ENCODE measurements at regions not wholly inside any gene's neighbourhood (a gene's known extent, or its start where the extent isn't known, plus 50 kb on each side); places are given as distances from the start of the nearest gene placed in this dataset.

DNA sequence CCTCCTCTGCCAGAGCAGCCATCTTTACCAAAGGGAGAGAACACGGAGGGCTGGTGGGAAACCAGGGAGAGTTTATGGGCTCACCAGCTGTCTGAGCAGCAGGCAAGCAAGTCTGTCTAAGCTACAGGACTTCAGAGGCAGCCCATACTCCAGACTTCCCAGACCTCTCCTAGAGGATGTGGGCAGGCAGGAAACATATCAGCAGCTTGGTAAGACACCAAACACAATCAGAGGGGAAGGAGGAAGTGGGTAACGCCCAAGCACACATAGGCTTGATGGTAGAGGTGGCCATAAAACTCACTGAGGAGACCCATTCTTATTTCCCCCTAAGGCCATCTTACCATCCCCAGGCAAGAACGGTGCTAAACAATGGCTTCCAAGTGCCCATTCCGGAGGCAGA, 143.1 kb upstream of the ARID1B start:
- Mint-ChIP-seq H3K27me3 (no peaks in the 10 kb centered on the region), H3K36me3 (no peaks in the 10 kb centered on the region), H3K4me1 (peaks cover 40 to 57% (median 49%) of the 10 kb centered on the region in 3 donors), H3K4me3 (peak overlapping the region in 6 of 8 donors; percentile 52 to 78 (median 68)), H3K27ac (peak overlapping the region in 5 of 6 donors; percentile 13 to 84 (median 62)), H3K9me3 (peaks cover 0 to 2% (median 0%) of the 10 kb centered on the region in 7 donors)
- no peak for DNase-seq
- peak in 1 of 2 donors; percentile 27 for ATAC-seq (ENCODE audit: low read depth in 2 of 2)

DNA sequence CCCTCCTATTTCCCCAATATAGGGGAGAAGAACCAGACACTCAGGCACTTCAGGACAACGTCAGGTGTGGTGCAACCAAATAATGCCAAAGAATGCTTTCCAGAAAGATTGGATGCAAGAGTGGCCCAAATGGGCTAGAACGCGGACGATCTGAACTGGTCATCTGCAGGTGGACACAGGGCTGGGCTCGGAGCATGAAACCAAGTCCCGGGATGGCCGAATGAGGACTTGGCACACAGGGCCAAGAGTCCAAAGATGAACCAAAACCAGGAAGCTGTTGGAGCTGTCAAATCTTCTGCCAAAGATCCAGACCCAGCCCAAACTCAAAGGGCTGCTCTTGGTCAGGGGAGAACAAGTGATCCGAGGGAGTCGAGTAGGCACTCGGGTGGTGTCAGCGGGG, 143.9 kb upstream of the ARID1B start:
- Mint-ChIP-seq H3K27ac (peak overlapping the region in 2 of 6 donors; percentile 18 to 24), H3K27me3 (no peaks in the 10 kb centered on the region), H3K4me3 (peak overlapping the region in 3 of 8 donors; percentile 62 to 76 (median 65)), H3K36me3 (no peaks in the 10 kb centered on the region), H3K9me3 (no peaks in the 10 kb centered on the region), H3K4me1 (peaks cover 37 to 53% (median 49%) of the 10 kb centered on the region in 3 donors)
- ATAC-seq (ENCODE audit: low read depth in 2 of 2) (no peak), DNase-seq (no peak)

DNA sequence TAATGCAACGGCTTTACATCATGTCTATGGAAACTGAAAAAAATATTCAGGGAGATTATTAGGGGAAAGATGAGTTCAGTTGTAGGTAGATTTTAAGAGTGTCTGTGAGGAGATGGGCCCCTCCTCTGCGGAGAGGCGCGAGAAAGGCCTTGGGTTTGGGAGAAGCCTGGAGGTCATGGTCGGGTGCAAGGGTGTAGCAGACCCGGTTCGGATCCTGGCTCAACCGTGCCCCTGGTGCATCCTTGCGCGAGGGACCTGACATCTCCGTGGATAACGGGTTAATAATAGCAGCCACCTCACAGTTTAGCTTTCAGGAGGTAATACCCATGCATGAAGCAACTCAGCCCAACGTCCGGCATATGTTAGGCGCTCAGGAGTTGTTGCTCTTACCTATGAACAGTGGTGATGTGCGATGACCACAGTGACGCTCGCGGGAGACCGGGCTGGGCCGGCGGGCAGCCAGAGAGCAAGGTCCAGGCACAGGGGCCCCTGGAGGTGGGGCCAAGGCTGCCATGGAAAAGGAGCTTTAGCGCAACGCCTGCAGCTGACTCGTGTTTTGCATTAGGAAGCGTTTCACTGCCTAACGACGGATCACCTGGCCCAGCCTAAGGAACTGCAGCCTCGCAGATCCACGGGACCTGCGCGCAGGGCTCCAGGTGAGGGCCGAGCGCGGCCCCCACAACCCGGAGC, 146.4 kb upstream of the ARID1B start:
- Mint-ChIP-seq H3K27ac (no peak overlapping the region), H3K9me3 (peaks cover 0 to 1% (median 0%) of the 10 kb centered on the region in 7 donors), H3K27me3 (no peaks in the 10 kb centered on the region), H3K4me1 (peaks cover 24 to 28% (median 27%) of the 10 kb centered on the region in 3 donors), H3K4me3 (no peak overlapping the region), H3K36me3 (no peaks in the 10 kb centered on the region)
- DNase-seq = no peak
- no peak for ATAC-seq (ENCODE audit: low read depth in 2 of 2)

DNA sequence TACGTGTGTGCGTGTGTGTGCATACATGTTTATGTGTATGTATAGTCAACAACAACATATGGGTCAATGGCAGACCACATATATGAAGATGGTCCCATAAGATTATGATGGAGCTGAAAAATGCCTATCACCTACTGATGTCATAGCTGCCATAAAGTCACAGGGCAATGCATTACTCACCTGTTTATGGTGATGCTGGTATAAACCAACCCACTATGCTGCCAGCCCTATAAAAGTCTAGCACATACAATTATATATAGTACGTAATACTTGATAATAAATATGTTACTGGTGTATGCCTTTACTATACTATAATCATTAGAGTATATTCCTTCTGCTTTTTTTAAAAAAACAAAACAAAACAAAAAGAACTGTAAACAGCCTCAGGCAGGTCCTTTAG, 148.4 kb upstream of the ARID1B start:
- no peak for DNase-seq
- Mint-ChIP-seq H3K27ac (no peak overlapping the region), H3K9me3 (peaks cover 0 to 1% (median 0%) of the 10 kb centered on the region in 7 donors), H3K4me3 (no peak overlapping the region), H3K4me1 (peaks cover 6 to 9% (median 8%) of the 10 kb centered on the region in 3 donors), H3K36me3 (no peaks in the 10 kb centered on the region), H3K27me3 (no peaks in the 10 kb centered on the region)
- no peak for ATAC-seq (ENCODE audit: low read depth in 2 of 2)

DNA sequence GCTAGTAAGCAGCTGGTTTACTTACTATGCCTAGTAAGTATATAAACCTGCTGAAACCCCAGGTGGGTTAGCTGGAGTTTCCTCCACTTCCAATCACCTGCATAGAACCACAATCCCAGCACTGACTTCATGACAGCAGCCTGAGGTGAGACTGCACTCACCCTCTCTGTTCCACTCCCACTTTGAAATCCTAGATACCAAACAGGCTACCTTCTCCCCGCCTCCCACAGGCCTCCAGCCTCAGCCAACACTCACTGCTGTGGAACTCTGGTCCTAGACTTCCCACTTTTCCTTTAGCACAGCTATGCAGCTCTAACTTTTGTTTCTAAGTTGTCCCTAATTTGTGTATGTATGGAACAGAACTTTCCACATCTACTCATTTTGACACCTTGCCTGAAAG, 149.7 kb upstream of the ARID1B start:
- no peaks in the 10 kb centered on the region for H3K27me3 Mint-ChIP-seq
- H3K36me3 Mint-ChIP-seq = no peaks in the 10 kb centered on the region
- peaks cover 0 to 1% (median 0%) of the 10 kb centered on the region in 7 donors for H3K9me3 Mint-ChIP-seq
- no peak for DNase-seq
- H3K4me1 Mint-ChIP-seq = no peaks in the 10 kb centered on the region
- no peak overlapping the region for H3K27ac Mint-ChIP-seq
- no peak overlapping the region for H3K4me3 Mint-ChIP-seq
- no peak for ATAC-seq (ENCODE audit: low read depth in 2 of 2)

DNA sequence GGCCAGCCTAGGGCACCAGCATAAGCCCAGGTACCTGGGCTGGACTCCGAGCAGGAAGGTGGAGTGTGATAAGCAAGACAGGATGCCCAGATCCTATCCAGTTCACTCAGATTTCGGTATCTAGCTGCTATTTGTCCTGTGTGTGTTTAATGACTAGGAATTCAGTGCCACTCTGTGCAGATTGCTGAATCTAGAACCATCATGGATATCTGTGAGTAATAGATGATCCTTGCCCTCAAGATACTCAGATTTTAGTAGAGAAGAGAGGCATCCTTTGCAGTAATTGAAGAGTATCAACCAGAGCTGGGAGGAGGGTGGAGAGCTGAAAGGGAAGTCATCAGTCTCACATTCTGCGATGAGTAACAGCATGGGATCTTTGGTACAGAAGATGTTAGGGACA, 155.0 kb upstream of the ARID1B start:
- Mint-ChIP-seq H3K4me3 (no peak overlapping the region), H3K27me3 (peaks cover 0 to 5% (median 0%) of the 10 kb centered on the region in 3 donors), H3K4me1 (peaks cover 13 to 24% (median 19%) of the 10 kb centered on the region in 3 donors), H3K9me3 (peaks cover 0 to 4% (median 0%) of the 10 kb centered on the region in 7 donors), H3K36me3 (no peaks in the 10 kb centered on the region), H3K27ac (peak overlapping the region in 1 of 6 donors; percentile 4)
- no peak for DNase-seq
- no peak for ATAC-seq (ENCODE audit: low read depth in 2 of 2)

DNA sequence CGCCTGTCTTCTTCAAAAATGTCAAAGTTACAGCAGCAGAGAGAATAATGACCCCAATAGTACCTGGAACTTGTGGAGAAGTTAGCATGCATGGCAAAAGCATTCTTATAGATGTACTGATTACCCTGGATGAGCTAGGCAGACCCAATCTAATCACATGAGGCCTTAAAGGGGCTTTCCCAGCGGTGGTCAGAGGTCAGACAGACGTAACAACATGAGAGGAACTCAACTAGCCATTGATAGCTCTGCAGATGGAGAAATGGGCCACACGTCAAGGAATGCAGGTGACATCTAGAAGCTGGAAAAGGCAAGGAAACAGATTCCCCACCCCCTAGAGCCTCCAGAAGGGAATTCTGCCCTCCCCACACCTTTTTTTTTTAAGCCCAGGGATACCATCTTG, 156.8 kb upstream of the ARID1B start:
- ATAC-seq (ENCODE audit: low read depth in 2 of 2) (peak in 1 of 2 donors; percentile 42), DNase-seq (no peak)
- Mint-ChIP-seq H3K36me3 (no peaks in the 10 kb centered on the region), H3K9me3 (peaks cover 0 to 4% (median 0%) of the 10 kb centered on the region in 7 donors), H3K4me3 (no peak overlapping the region), H3K4me1 (peaks cover 13 to 24% (median 19%) of the 10 kb centered on the region in 3 donors), H3K27me3 (peaks cover 0 to 17% (median 0%) of the 10 kb centered on the region in 3 donors), H3K27ac (peak overlapping the region in 1 of 6 donors; percentile 63)

DNA sequence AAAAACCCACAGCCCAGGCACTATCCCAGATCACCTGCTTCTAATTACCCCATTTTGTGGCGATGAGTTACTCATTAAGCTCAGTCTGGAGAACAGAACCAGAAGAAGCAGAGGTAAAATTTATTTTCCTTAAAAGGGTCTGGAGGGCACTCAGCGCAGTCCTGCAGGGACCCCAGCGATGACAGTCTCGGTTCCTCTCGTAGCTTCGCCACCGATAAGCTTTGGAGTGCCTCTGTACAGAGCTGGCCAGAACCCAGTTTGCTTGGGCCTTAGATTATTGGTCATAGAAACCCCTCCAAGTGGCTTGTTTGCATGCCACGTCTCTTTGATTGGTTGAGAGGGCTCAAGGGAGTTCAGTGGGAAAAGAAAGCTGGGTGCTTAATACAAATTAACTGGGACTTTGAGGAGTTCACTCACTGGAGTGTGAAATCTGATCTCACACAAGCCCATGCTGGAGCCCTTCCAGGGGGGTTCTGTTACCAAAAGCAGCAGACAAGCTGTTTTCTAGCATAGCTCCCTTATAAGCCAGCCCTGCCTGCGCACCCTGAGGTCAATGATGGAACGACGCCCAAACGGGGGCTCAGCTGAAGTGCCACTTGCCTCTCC, 158.5 kb upstream of the ARID1B start:
- Mint-ChIP-seq H3K27me3 (peaks cover 0 to 22% (median 0%) of the 10 kb centered on the region in 3 donors), H3K9me3 (peaks cover 0 to 15% (median 10%) of the 10 kb centered on the region in 7 donors), H3K27ac (no peak overlapping the region), H3K4me1 (peaks cover 13 to 24% (median 19%) of the 10 kb centered on the region in 3 donors), H3K4me3 (no peak overlapping the region), H3K36me3 (peaks cover 0 to 12% of the 10 kb centered on the region in 2 donors)
- ATAC-seq (ENCODE audit: low read depth in 2 of 2) = no peak
- no peak for DNase-seq

DNA sequence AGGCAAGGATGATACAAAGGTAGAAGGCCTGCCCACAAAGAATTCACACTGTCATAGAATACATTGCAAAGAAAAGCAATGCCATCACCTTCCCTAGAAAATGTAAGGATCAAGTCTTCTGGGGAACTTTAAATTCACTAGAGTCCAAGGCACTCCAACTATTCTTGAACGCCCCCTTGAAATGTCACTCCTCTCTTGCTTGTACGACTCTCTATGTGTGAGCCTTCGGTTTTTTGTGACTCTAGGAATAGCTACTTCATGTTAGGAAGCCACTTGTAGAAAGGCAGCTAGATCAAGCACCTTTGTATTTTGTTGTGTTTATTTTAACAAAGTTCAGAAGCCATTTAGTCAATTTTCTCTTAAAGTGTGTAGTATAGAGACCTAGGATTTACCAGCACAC, 159.2 kb upstream of the ARID1B start:
- DNase-seq (no peak), ATAC-seq (ENCODE audit: low read depth in 2 of 2) (no peak)
- H3K36me3 Mint-ChIP-seq = peaks cover 3 to 12% of the 10 kb centered on the region in 2 donors
- H3K27ac Mint-ChIP-seq = no peak overlapping the region
- H3K4me3 Mint-ChIP-seq = no peak overlapping the region
- H3K9me3 Mint-ChIP-seq = peaks cover 1 to 22% (median 18%) of the 10 kb centered on the region in 7 donors
- H3K27me3 Mint-ChIP-seq = peaks cover 0 to 22% (median 0%) of the 10 kb centered on the region in 3 donors
- peaks cover 13 to 24% (median 19%) of the 10 kb centered on the region in 3 donors for H3K4me1 Mint-ChIP-seq

DNA sequence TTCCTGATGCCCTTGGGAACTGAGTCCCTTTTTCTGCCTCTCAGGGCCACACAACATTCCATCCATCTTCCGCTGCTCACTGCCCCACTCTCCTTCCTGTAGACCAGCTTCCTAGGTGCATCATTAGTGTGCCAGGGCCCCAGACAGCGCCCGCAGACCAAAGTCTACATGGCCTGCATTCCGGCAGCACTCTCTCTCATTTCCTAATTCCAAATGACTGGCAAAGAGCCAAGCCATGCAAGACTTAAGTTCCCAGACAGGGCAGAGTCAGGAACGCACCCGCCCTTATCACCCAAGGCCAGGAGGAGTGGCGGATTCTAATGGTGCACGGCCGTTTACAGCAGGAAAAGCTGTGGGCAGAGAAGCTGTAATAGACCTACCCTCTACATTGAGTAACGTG, 159.8 kb upstream of the ARID1B start:
- DNase-seq (no peak), ATAC-seq (ENCODE audit: low read depth in 2 of 2) (no peak)
- peaks cover 9 to 12% of the 10 kb centered on the region in 2 donors for H3K36me3 Mint-ChIP-seq
- peaks cover 4 to 28% (median 23%) of the 10 kb centered on the region in 7 donors for H3K9me3 Mint-ChIP-seq
- peaks cover 13 to 23% (median 19%) of the 10 kb centered on the region in 3 donors for H3K4me1 Mint-ChIP-seq
- peaks cover 0 to 22% (median 0%) of the 10 kb centered on the region in 3 donors for H3K27me3 Mint-ChIP-seq
- H3K27ac Mint-ChIP-seq = no peak overlapping the region
- no peak overlapping the region for H3K4me3 Mint-ChIP-seq

DNA sequence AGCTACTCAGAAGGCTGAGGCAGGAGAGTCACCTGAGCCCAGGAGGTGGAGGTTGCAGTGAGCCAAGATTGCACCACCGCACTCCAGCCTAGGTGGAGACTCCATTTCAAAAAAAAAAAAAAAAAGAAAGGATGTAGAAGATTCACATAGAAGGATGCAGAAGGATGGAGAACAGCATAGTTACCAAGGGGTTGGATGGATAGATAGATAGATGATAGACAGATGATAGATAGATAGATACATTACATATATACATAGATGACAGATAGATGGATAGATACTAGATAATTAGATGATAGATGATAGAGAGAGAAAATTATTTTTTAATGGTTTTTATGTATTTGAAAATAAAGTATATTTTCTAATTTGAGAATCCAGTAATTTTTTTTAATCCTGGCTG, 160.7 kb upstream of the ARID1B start:
- ATAC-seq (ENCODE audit: low read depth in 2 of 2) = no peak
- DNase-seq = no peak
- Mint-ChIP-seq H3K27ac (peak overlapping the region in 1 of 6 donors; percentile 83), H3K36me3 (peaks cover 17 to 21% of the 10 kb centered on the region in 2 donors), H3K9me3 (peaks cover 11 to 37% (median 31%) of the 10 kb centered on the region in 7 donors), H3K4me3 (no peak overlapping the region), H3K27me3 (peaks cover 0 to 22% (median 0%) of the 10 kb centered on the region in 3 donors), H3K4me1 (peaks cover 13 to 19% (median 16%) of the 10 kb centered on the region in 3 donors)

DNA sequence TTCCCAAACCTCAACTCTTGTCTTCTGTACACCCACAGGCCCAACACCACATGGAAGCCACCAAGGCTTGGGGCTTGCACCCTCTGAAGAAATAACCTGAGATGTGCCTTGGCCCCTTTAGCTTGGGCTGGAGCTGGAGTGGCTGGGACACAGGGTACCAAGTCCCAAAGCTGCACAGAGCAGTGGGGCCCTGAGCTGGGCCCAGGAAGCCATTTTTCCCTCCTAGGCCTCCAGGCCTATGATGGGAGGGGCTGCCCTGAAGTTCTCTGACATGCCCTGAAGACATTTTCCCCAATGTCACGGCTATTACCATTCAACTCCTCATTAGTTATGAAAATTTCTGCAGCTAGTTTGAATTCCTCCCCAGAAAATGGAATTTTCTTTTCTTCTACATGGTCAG, 163.2 kb upstream of the ARID1B start:
- peaks cover 11 to 40% (median 36%) of the 10 kb centered on the region in 7 donors for H3K9me3 Mint-ChIP-seq

DNA sequence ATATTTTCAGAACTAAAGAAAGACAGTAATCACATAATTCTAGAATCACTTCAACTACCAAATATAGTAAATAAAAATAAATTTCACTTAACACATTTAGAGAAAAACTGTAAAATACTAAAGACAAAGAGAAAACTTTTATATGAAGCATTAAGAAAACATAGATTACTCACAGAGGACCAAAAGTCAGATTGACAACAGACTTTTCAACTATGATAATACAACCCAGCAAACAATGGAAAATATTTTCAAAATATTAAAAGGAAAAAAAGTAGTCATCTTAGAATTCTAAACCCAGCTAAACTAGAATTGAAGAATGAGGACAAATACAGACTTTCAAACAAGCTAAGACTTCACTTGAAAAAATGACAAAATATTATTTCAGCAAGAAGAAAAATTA, 164.8 kb upstream of the ARID1B start:
- H3K9me3 Mint-ChIP-seq = peaks cover 11 to 42% (median 38%) of the 10 kb centered on the region in 7 donors
- H3K36me3 Mint-ChIP-seq = peaks cover 18 to 21% of the 10 kb centered on the region in 2 donors
- no peak for DNase-seq
- no peak for ATAC-seq (ENCODE audit: low read depth in 2 of 2)
- no peaks in the 10 kb centered on the region for H3K4me1 Mint-ChIP-seq
- peak overlapping the region in 1 of 6 donors; percentile 52 for H3K27ac Mint-ChIP-seq
- no peak overlapping the region for H3K4me3 Mint-ChIP-seq
- peaks cover 0 to 19% (median 0%) of the 10 kb centered on the region in 3 donors for H3K27me3 Mint-ChIP-seq

More for the DNA sequence above, 163.2 kb upstream of the ARID1B start:
- H3K36me3 Mint-ChIP-seq = peaks cover 18 to 21% of the 10 kb centered on the region in 2 donors
- H3K27me3 Mint-ChIP-seq = peaks cover 0 to 22% (median 0%) of the 10 kb centered on the region in 3 donors
- H3K27ac Mint-ChIP-seq = no peak overlapping the region
- DNase-seq = no peak
- H3K4me1 Mint-ChIP-seq = no peaks in the 10 kb centered on the region
- no peak for ATAC-seq (ENCODE audit: low read depth in 2 of 2)
- peak overlapping the region in 1 of 8 donors; percentile 39 for H3K4me3 Mint-ChIP-seq

DNA sequence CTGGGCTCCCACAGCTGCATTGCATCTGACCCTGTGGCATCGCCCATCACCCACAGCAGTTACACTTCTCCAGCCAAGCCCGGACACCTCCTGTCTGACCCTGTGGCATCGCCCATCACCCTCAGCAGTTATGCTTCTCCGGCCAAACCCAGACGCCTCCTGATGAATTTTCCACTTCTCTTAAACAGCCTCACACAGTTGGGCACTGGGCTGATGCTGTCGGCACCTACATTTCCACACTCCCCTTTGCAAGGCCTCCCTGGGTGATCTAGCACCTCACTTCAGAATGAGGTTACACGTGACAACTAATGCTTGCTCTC, 175.2 kb upstream of the ARID1B start:
- ATAC-seq (ENCODE audit: low read depth in 2 of 2) = no peak
- no peak overlapping the region for H3K27ac Mint-ChIP-seq
- H3K4me3 Mint-ChIP-seq = peak overlapping the region in 5 of 8 donors; percentile 22 to 65 (median 48)

More for the DNA sequence above, 175.2 kb upstream of the ARID1B start:
- peaks cover 9 to 29% (median 24%) of the 10 kb centered on the region in 3 donors for H3K27me3 Mint-ChIP-seq
- DNase-seq = no peak
- H3K4me1 Mint-ChIP-seq = peaks cover 12 to 25% (median 23%) of the 10 kb centered on the region in 3 donors
- peaks cover 0 to 11% (median 5%) of the 10 kb centered on the region in 7 donors for H3K9me3 Mint-ChIP-seq
- H3K36me3 Mint-ChIP-seq = peaks cover 0 to 7% of the 10 kb centered on the region in 2 donors

Data from naive B cell (primary cell).